ENCODE measurements at regions not wholly inside any gene's neighbourhood (a gene's known extent, or its start where the extent isn't known, plus 50 kb on each side); places are given as distances from the start of the nearest gene placed in this dataset.

GRCh38 chr10:130814610-130815009 is 496.9 kb downstream of the TCERG1L start:
- DNase-seq = no peak

DNA sequence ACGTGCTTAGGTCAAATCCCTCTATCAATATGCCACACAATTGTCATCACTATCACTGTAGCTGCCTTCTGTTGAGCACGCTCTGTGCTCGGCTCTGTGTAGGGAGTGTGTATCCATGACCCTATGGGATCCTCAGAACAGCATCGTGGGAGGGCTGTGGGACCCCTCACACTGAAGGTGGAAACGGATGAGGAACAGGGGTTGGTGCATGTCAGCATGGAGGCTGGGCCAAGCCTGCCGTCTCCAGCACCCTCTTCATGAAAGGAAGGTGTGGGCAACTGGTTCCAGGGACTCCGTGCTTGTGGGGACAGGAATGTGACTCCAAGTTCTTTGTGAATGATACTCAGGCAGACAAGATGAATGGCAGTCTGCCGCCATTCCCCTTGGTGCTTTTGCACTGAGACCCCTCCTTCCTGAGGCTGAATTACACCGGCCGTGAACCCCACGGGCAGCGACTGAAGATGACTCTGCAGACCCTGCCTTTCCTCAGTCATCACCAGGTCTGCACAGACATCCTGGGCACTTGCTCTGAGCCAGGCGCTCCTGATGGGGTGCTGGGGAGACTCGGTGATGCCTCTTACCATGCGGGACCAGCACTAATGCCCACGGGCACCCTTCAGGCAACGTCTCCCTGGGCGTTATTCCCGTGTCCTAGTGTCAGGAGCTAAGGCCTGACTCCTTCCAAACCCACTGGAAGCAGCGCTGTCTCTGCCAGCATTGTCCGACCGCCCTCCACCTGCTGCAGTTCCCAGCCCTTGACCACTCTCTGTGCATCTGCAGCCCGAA is 495.2 kb downstream of the TCERG1L start:
- Histone ChIP-seq H3K4me3 (no peak overlapping the region), H3K9me3 (no peaks in the 10 kb centered on the region), H3K27me3 (no peaks in the 10 kb centered on the region), H3K36me3 (no peaks in the 10 kb centered on the region), H3K27ac (no peak overlapping the region), H3K4me1 (no peaks in the 10 kb centered on the region)
- intact Hi-C loops (cut with DNase I) = no loop called here
- ATAC-seq = no peak
- TF ChIP-seq POLR2A (IDR thresholded peaks at IDR 0.05) (no peak), CTCF (IDR thresholded peaks at IDR 0.05) (no peak)
- DNase-seq = no peak
- WGBS (ENCODE audit: insufficient coverage, low coverage, low lambda C conversion rate, missing lambda C conversion rate) = 63% methylated on average over 8 of the region's 23 CpGs

More at GRCh38 chr10:130814610-130815009, 496.9 kb downstream of the TCERG1L start:
- intact Hi-C loops (cut with DNase I) = no loop called here
- Histone ChIP-seq H3K27ac (no peak overlapping the region), H3K9me3 (no peaks in the 10 kb centered on the region), H3K4me1 (no peaks in the 10 kb centered on the region), H3K36me3 (no peaks in the 10 kb centered on the region), H3K27me3 (no peaks in the 10 kb centered on the region), H3K4me3 (no peak overlapping the region)
- TF ChIP-seq POLR2A (IDR thresholded peaks at IDR 0.05) (no peak), CTCF (IDR thresholded peaks at IDR 0.05) (no peak)
- ATAC-seq = no peak
- 47% methylated on average over 7 of the region's 7 CpGs for WGBS (ENCODE audit: insufficient coverage, low coverage, low lambda C conversion rate, missing lambda C conversion rate)

- TF ChIP-seq POLR2A (IDR thresholded peaks at IDR 0.05) = no peak
- TF ChIP-seq CTCF (IDR thresholded peaks at IDR 0.05) = no peak
- 52% methylated on average over 3 of the region's 8 CpGs for WGBS (ENCODE audit: insufficient coverage, low coverage, low lambda C conversion rate, missing lambda C conversion rate)
- intact Hi-C loops (cut with DNase I) = no loop called here
- no peaks in the 10 kb centered on the region for H3K9me3 ChIP-seq
- no peaks in the 10 kb centered on the region for H3K27me3 ChIP-seq
- ATAC-seq = no peak
- no peaks in the 10 kb centered on the region for H3K36me3 ChIP-seq
- DNase-seq = no peak
- H3K4me1 ChIP-seq = no peaks in the 10 kb centered on the region
- no peak overlapping the region for H3K27ac ChIP-seq
- no peak overlapping the region for H3K4me3 ChIP-seq
Observed at GRCh38 chr10:130817046-130817624, 494.4 kb downstream of the TCERG1L start.

DNA sequence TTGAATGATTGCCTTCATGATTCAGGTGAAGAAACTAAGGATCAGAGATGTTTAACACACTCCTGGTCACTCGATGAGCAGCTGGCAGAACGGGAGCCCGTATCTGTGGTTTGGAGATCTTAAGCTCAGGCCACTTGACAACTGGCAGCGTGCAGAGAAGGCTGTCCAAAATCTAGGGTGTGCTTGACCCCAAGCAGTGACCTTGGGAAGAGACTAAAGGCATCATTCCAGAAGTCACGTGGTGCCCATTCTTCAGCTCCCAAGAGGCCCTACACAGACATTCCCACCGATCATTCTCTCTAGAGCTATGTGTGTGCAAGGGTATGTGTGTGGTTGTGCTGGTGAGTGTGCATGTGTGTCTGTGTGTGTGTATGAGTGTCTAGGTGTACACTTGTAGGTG is 493.8 kb downstream of the TCERG1L start:
- TF ChIP-seq POLR2A (IDR thresholded peaks at IDR 0.05) = no peak
- no peak for TF ChIP-seq CTCF (IDR thresholded peaks at IDR 0.05)
- Histone ChIP-seq H3K4me3 (no peak overlapping the region), H3K27ac (no peak overlapping the region), H3K36me3 (no peaks in the 10 kb centered on the region), H3K9me3 (no peaks in the 10 kb centered on the region), H3K4me1 (no peaks in the 10 kb centered on the region), H3K27me3 (no peaks in the 10 kb centered on the region)
- WGBS (ENCODE audit: insufficient coverage, low coverage, low lambda C conversion rate, missing lambda C conversion rate) = 64% methylated on average over 6 of the region's 6 CpGs
- intact Hi-C loops (cut with DNase I) = no loop called here
- ATAC-seq (no peak), DNase-seq (no peak)

All from right lobe of liver (tissue), 6 donors.